Nephron (organoid): ENCODE measurements at regions not wholly inside any gene's neighbourhood (a gene's known extent, or its start where the extent isn't known, plus 50 kb on each side); places are given as distances from the start of the nearest gene placed in this dataset.

Experiments used
- H3K27ac Mint-ChIP-seq, 3 experiments: 2 replicates each; pipeline ENCODE4 v1.8.0; 2020; ENCODE audit warnings: mixed read lengths in 3 of 3, mild to moderate bottlenecking in 2 of 3, moderate library complexity in 1 of 3
- H3K27me3 Mint-ChIP-seq: 2 replicates; pipeline ENCODE4 v1.8.0; 2021; ENCODE audit warnings: low read depth, mild to moderate bottlenecking, moderate library complexity, mixed read lengths
- H3K36me3 Mint-ChIP-seq: 2 replicates; pipeline ENCODE4 v1.8.0; 2020; ENCODE audit warnings: low read depth, mixed read lengths
- H3K4me1 Mint-ChIP-seq: 2 replicates; pipeline ENCODE4 v1.8.0; 2020; ENCODE audit warnings: mixed read lengths
- H3K4me3 Mint-ChIP-seq, 3 experiments: 2 replicates each; pipeline ENCODE4 v1.8.0; 2020; ENCODE audit warnings: mild to moderate bottlenecking in 3 of 3, mixed read lengths in 3 of 3, moderate library complexity in 2 of 3
- H3K9me3 Mint-ChIP-seq: 2 replicates; pipeline ENCODE4 v1.8.0; 2020; ENCODE audit warnings: mixed read lengths
- TF ChIP-seq, protein P1 (sequence below), 3 experiments: fragments of 200-600 bp; sonication (generic); IDR thresholded peaks; one replicate each; pipeline ENCODE4 v1.5.0; 2021; ENCODE audit warnings: antibody characterized with exemption in 3 of 3; ENCODE audit not compliant: unreplicated experiment in 3 of 3

DNA sequence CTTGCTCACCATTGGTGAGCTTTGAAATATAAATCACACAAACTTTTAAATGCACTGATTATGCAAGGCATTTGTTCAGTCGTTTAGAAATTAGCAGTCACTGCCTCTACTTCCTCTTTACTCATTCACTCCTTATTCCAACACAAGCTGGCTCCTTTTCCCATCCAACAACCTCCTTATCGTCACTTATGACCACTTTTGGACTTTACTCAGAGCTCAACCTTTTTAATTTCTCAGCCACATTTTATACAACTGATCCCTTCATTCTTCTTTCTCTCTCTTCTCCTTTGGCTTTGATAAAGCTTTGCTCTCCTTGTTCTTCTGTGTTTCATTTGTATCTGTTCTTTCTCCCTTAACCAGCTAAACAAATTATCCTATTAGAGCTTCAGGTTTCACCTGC, 126.4 kb upstream of the PLEKHA5 start:
- no peaks in the 10 kb centered on the region for H3K4me1 Mint-ChIP-seq
- no peak overlapping the region for H3K4me3 Mint-ChIP-seq
- TF ChIP-seq, protein P1, sequence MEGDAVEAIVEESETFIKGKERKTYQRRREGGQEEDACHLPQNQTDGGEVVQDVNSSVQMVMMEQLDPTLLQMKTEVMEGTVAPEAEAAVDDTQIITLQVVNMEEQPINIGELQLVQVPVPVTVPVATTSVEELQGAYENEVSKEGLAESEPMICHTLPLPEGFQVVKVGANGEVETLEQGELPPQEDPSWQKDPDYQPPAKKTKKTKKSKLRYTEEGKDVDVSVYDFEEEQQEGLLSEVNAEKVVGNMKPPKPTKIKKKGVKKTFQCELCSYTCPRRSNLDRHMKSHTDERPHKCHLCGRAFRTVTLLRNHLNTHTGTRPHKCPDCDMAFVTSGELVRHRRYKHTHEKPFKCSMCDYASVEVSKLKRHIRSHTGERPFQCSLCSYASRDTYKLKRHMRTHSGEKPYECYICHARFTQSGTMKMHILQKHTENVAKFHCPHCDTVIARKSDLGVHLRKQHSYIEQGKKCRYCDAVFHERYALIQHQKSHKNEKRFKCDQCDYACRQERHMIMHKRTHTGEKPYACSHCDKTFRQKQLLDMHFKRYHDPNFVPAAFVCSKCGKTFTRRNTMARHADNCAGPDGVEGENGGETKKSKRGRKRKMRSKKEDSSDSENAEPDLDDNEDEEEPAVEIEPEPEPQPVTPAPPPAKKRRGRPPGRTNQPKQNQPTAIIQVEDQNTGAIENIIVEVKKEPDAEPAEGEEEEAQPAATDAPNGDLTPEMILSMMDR (IDR thresholded peaks at IDR 0.05; ENCODE audit: unreplicated experiment in 3 of 3) = no peak
- H3K9me3 Mint-ChIP-seq = peaks cover 2% of the 10 kb centered on the region
- no peaks in the 10 kb centered on the region for H3K27me3 Mint-ChIP-seq
- H3K27ac Mint-ChIP-seq = no peak overlapping the region
- H3K36me3 Mint-ChIP-seq = no peaks in the 10 kb centered on the region

DNA sequence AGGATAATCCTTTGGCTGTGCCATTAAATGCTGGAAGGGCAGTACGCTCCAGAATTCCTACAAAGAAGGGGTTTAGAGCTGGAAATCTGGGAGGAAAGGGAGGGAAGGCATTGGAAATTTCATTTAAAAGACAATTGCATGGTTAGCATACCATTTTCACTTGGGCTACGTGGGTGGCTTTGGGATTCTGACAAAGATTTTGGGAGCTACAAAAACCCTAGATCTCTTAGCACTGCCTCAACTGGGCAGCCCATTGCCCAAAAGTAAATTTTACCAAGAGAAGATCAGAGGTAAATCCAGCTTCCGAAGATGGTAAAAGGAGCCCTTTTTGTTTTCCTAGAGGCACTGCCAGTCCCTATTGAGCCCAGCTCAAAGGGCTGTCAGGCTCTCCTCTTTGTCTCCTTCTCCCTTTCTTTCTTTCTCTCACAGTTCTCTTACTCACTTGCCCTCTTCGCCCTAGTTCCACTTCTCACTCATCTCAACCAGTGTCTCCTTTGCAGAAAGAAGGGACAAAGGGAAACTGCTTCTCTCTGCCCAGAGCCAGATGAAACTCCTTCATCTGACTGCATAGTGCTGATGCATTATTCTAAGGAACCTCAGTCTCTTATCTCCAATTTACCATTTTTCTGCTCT, 125.4 kb upstream of the PLEKHA5 start:
- Mint-ChIP-seq H3K36me3 (no peaks in the 10 kb centered on the region), H3K27me3 (no peaks in the 10 kb centered on the region), H3K27ac (no peak overlapping the region), H3K4me1 (no peaks in the 10 kb centered on the region), H3K4me3 (no peak overlapping the region), H3K9me3 (no peaks in the 10 kb centered on the region)
- TF ChIP-seq, protein P1 (IDR thresholded peaks at IDR 0.05; ENCODE audit: unreplicated experiment in 3 of 3) = no peak

DNA sequence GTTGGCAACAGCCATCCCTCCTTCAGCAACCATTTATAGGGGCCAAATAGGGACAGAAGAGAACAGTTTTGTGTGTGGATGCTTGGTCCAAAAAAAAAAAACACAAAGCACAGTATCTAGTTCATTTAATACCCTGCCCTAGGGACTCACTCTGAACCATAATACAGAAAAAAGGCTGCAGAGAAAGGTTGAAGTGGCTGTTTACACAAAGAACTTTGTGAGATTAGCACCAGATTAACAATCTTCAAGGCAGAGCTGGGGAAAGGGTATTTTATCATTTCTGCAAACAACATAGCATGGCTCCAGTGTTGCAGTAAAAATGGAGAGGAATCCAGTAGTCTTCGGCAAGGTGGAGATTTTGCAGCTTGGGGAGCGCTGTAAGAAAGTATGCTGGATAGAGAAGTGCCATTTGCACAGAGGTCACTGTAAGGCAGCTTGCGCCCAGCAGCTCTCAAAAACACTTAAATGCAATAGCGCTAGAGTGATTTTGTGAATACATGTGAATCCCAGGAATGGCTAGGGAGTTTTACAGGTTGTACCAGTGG, 124.2 kb upstream of the PLEKHA5 start:
- Mint-ChIP-seq H3K27ac (no peak overlapping the region), H3K36me3 (no peaks in the 10 kb centered on the region), H3K9me3 (no peaks in the 10 kb centered on the region), H3K27me3 (no peaks in the 10 kb centered on the region), H3K4me1 (no peaks in the 10 kb centered on the region), H3K4me3 (no peak overlapping the region)
- TF ChIP-seq, protein P1 (IDR thresholded peaks at IDR 0.05; ENCODE audit: unreplicated experiment in 3 of 3) = no peak

DNA sequence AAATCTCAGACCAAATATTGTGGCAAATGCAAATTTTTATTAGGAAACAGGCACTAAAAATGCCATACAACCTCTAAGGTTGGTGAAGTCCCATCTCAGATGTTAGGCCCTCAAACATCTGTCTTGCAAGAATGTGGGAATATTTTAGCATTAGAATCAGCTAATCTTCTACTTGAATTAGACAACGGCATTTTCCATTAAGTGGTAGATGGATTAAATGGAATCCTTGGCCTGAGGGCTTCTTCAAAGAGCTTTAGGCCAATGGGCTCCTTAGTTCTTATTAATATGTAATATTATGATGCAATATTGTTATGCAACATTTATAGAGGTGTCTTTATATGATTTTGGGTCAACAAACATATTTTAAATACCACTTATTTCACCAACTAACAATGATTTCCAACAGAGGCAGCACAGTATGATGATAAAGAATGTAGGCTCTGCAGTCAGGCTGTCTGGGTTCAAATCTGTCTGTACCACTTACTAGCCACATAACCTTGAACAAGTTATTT, 122.9 kb upstream of the PLEKHA5 start:
- Mint-ChIP-seq H3K27me3 (no peaks in the 10 kb centered on the region), H3K36me3 (no peaks in the 10 kb centered on the region)
- TF ChIP-seq, protein P1 (IDR thresholded peaks at IDR 0.05; ENCODE audit: unreplicated experiment in 3 of 3) = no peak

DNA sequence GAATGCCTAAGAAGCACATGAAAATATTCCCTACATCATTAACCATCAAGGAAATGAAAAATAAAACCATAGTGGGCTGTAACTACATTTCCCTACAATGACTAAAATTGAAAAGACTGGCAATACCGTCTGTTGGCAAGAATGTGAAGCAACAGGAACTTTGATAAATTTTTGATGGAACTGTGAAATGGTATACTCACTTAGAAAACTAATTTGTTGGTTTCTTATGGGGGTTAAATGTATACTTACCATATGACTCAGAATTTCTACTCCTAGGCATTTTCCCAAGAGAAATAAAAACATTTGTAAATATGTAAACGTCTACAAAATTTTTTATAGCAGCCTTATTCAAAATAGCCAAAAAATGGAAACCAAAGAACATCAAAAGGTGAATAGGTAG, 121.4 kb upstream of the PLEKHA5 start:
- Mint-ChIP-seq H3K27me3 (no peaks in the 10 kb centered on the region), H3K36me3 (no peaks in the 10 kb centered on the region), H3K27ac (no peak overlapping the region), H3K9me3 (no peaks in the 10 kb centered on the region), H3K4me3 (no peak overlapping the region), H3K4me1 (no peaks in the 10 kb centered on the region)
- TF ChIP-seq, protein P1 (IDR thresholded peaks at IDR 0.05; ENCODE audit: unreplicated experiment in 3 of 3) = no peak

More for the DNA sequence above, 122.9 kb upstream of the PLEKHA5 start:
- H3K4me3 Mint-ChIP-seq = no peak overlapping the region
- H3K4me1 Mint-ChIP-seq = no peaks in the 10 kb centered on the region
- no peak overlapping the region for H3K27ac Mint-ChIP-seq
- H3K9me3 Mint-ChIP-seq = no peaks in the 10 kb centered on the region

DNA sequence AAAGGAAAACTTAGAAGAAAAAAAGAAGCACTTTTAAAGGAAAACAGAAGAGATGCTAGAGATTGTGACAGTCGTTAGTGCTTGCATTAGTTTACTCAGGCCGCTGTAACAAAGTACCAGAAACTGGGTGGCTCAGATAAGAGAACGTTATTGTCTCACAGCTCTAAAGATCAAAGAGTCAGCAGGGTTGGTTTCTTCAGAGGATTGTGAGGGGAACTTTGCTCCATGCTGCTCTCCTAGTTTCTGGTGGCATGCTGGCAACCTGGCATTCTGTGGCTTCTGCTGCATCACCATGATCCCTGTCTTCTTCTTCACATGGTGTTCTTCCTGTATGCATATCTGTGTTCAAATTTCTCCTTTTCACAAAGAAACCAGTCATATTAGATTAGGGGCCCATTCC, 119.4 kb upstream of the PLEKHA5 start:
- Mint-ChIP-seq H3K4me1 (peaks cover 9% of the 10 kb centered on the region), H3K36me3 (no peaks in the 10 kb centered on the region), H3K9me3 (no peaks in the 10 kb centered on the region), H3K27me3 (no peaks in the 10 kb centered on the region), H3K27ac (peak overlapping the region in 1 of 3 experiments; percentile 34), H3K4me3 (no peak overlapping the region)
- TF ChIP-seq, protein P1 (IDR thresholded peaks at IDR 0.05; ENCODE audit: unreplicated experiment in 3 of 3) = no peak
